ENCODE measurements at regions not wholly inside any gene's neighbourhood (a gene's known extent, or its start where the extent isn't known, plus 50 kb on each side); places are given as distances from the start of the nearest gene placed in this dataset.
A peak's percentile ranks its signal among the peaks of the same experiment; 100 is the strongest.

DNA sequence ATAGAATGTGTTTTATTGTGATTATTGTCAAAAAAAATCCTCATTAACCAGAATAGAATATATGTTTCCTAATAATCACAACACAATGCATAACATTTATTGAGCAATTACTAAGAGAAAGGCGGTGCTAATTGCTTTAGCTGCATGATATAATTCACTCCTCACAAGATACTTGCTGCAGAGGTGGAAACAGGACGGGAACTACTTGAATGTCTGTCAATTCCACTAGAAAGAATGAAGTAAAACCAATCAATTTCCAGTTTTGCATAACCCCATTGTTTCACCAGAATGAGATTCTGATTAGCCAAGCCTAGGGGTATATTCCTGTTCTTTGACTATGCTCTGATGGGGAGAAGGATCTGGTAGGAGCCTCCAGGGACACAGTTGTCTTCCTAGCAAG is 239.1 kb upstream of the NRP1 start:
- Histone ChIP-seq H3K36me3 (no peaks in the 10 kb centered on the region), H3K4me3 (no peak overlapping the region), H3K27me3 (no peaks in the 10 kb centered on the region), H3K27ac (no peak overlapping the region), H3K4me1 (no peaks in the 10 kb centered on the region), H3K9me3 (no peaks in the 10 kb centered on the region)
- intact Hi-C loops (cut with DNase I; ENCODE audit: low total_unique reads): no loop called here
- in situ Hi-C loops (cut with MboI; ENCODE audit: low pct_ligation_motif_present in 1 of 4, low pct_unique_long_range_greater_than_20kb in 1 of 4, low sequenced_read_pairs in 3 of 4): no loop called here
- DNase-seq: no peak
- TF ChIP-seq POLR2AphosphoS5 (IDR thresholded peaks at IDR 0.05): no peak
- TF ChIP-seq POLR2A (IDR thresholded peaks at IDR 0.05): no peak
- TF ChIP-seq EP300 (IDR thresholded peaks at IDR 0.05; ENCODE audit: low read depth): no peak
- TF ChIP-seq, protein P1, sequence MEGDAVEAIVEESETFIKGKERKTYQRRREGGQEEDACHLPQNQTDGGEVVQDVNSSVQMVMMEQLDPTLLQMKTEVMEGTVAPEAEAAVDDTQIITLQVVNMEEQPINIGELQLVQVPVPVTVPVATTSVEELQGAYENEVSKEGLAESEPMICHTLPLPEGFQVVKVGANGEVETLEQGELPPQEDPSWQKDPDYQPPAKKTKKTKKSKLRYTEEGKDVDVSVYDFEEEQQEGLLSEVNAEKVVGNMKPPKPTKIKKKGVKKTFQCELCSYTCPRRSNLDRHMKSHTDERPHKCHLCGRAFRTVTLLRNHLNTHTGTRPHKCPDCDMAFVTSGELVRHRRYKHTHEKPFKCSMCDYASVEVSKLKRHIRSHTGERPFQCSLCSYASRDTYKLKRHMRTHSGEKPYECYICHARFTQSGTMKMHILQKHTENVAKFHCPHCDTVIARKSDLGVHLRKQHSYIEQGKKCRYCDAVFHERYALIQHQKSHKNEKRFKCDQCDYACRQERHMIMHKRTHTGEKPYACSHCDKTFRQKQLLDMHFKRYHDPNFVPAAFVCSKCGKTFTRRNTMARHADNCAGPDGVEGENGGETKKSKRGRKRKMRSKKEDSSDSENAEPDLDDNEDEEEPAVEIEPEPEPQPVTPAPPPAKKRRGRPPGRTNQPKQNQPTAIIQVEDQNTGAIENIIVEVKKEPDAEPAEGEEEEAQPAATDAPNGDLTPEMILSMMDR (IDR thresholded peaks at IDR 0.05): no peak
- 70 to 90% methylated on average over 2 of the region's 2 CpGs for WGBS, 2 donors (ENCODE audit: low coverage in 1 of 2)

DNA sequence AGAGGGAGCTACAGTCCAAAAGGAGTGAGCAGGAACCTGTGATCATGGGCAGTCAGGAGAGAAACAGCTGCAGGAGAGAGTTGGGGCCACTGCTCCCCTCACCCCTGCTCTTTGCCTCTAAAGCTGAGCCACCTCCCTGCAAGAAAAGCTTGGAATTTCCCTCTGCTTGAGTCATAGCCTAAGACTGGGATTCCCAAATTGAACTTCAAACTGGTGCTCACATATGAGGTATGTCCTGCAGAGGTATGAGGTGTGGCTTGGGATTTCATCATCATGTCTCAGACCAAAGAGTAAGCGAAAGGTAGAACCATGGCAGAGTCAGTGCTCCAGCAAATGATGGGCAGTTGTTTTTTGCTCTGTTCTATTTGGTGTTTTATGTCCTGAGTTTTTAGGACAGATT is 237.1 kb upstream of the NRP1 start:
- no peaks in the 10 kb centered on the region for H3K4me1 ChIP-seq
- no peaks in the 10 kb centered on the region for H3K27me3 ChIP-seq
- no peak overlapping the region for H3K27ac ChIP-seq
- in situ Hi-C loops (cut with MboI; ENCODE audit: low pct_ligation_motif_present in 1 of 4, low pct_unique_long_range_greater_than_20kb in 1 of 4, low sequenced_read_pairs in 3 of 4) (no loop called here), intact Hi-C loops (cut with DNase I; ENCODE audit: low total_unique reads) (no loop called here)
- H3K36me3 ChIP-seq: no peaks in the 10 kb centered on the region
- TF ChIP-seq, protein P1 (IDR thresholded peaks at IDR 0.05): no peak
- TF ChIP-seq POLR2AphosphoS5 (IDR thresholded peaks at IDR 0.05) (no peak), EP300 (IDR thresholded peaks at IDR 0.05; ENCODE audit: low read depth) (no peak), POLR2A (IDR thresholded peaks at IDR 0.05) (no peak)
- DNase-seq: no peak
- WGBS, 2 donors (ENCODE audit: low coverage in 1 of 2): 91% methylated on average over 1 of the region's 1 CpG; no CpG with 5 or more reads in 1 of the 2 donors
- H3K9me3 ChIP-seq: no peaks in the 10 kb centered on the region
- H3K4me3 ChIP-seq: no peak overlapping the region

DNA sequence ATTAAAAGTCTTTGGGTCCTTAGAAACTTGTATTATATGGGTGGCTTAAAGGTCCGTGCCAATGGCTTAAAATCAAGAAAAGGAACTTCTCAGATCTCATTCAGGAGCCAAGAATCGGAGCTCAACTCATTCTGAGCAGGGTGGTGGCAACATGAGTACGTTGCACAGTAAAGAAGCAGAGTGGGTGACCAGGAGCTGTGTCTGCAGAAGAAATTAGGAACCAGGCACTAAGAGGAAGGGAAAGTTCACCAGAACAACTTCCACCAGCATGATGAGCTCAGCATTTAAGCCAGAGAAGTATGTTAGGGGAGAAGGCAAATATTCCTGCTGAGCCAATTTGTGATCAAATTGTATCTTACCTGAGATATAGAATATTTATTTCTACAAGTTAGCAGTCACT is 236.0 kb upstream of the NRP1 start:
- in situ Hi-C loops (cut with MboI; ENCODE audit: low pct_ligation_motif_present in 1 of 4, low pct_unique_long_range_greater_than_20kb in 1 of 4, low sequenced_read_pairs in 3 of 4) (no loop called here), intact Hi-C loops (cut with DNase I; ENCODE audit: low total_unique reads) (no loop called here)
- no peaks in the 10 kb centered on the region for H3K27me3 ChIP-seq
- peak; percentile 10 for DNase-seq
- H3K36me3 ChIP-seq: no peaks in the 10 kb centered on the region
- no peaks in the 10 kb centered on the region for H3K9me3 ChIP-seq
- H3K4me1 ChIP-seq: no peaks in the 10 kb centered on the region
- 56% methylated on average over 3 of the region's 3 CpGs; no CpG with 5 or more reads in 1 of the 2 donors for whole genome bisulfite sequencing, 2 donors (ENCODE audit: low coverage in 1 of 2)
- peak overlapping the region in 1 of 4 donors; percentile 20 for H3K27ac ChIP-seq
- H3K4me3 ChIP-seq: no peak overlapping the region
- TF ChIP-seq EP300 (IDR thresholded peaks at IDR 0.05; ENCODE audit: low read depth) (no peak), POLR2A (IDR thresholded peaks at IDR 0.05) (no peak), POLR2AphosphoS5 (IDR thresholded peaks at IDR 0.05) (no peak)
- TF ChIP-seq, protein P1 (IDR thresholded peaks at IDR 0.05): no peak

DNA sequence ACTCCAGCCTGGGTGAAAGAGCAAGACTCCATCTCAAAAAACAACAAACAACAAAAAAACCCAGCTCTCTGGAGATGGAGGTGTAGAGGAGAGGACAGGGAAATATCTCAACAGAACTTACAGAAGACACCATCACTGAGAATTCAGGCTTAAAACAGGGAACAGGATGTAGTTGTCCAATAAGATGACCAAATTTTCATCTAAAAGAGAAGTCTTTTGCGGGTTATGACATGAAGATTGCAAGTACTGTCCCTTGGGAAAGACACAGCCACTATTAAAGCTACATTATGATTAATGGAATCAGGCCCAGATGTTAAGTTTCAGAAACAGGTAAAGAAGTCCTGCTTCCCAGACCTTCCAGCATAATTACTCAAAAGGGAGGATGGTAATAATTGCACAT is 235.2 kb upstream of the NRP1 start:
- no peak for TF ChIP-seq POLR2AphosphoS5 (IDR thresholded peaks at IDR 0.05)
- TF ChIP-seq, protein P1 (IDR thresholded peaks at IDR 0.05): no peak
- no peak for TF ChIP-seq POLR2A (IDR thresholded peaks at IDR 0.05)
- no peak for TF ChIP-seq EP300 (IDR thresholded peaks at IDR 0.05; ENCODE audit: low read depth)
- WGBS, 2 donors (ENCODE audit: low coverage in 1 of 2): 67 to 82% methylated on average over 1 of the region's 1 CpG
- H3K27me3 ChIP-seq: no peaks in the 10 kb centered on the region
- in situ Hi-C loops (cut with MboI; ENCODE audit: low pct_ligation_motif_present in 1 of 4, low pct_unique_long_range_greater_than_20kb in 1 of 4, low sequenced_read_pairs in 3 of 4): no loop called here
- intact Hi-C loops (cut with DNase I; ENCODE audit: low total_unique reads): no loop called here
- H3K9me3 ChIP-seq: no peaks in the 10 kb centered on the region
- H3K4me3 ChIP-seq: no peak overlapping the region
- no peaks in the 10 kb centered on the region for H3K36me3 ChIP-seq
- no peaks in the 10 kb centered on the region for H3K4me1 ChIP-seq
- H3K27ac ChIP-seq: no peak overlapping the region
- DNase-seq: no peak
